Bronchial epithelial cell (primary cell): ENCODE measurements at regions not wholly inside any gene's neighbourhood (a gene's known extent, or its start where the extent isn't known, plus 50 kb on each side); places are given as distances from the start of the nearest gene placed in this dataset.

Experiments
- DNase-seq: peaks from one replicate; pipeline ENCODE4 v3.0.0-alpha.2; 2010; ENCODE audit warnings: low read depth
- FAIRE-seq: peaks from 2 replicates; lab custom pipeline; 2011; peaks lifted over from hg19 to GRCh38; lab: Jason Lieb, UNC
- H3K27me3 ChIP-seq: 2 replicates; pipeline ENCODE4 v1.5.1; 2011; ENCODE audit warnings: low read length; ENCODE audit not compliant: control insufficient read depth, insufficient read depth
- H3K36me3 ChIP-seq: 2 replicates; pipeline ENCODE4 v1.5.1; 2011; ENCODE audit warnings: low read length; ENCODE audit not compliant: control insufficient read depth, insufficient read depth
- H3K4me3 ChIP-seq: 2 replicates; pipeline ENCODE4 v1.5.1; 2011; ENCODE audit warnings: mild to moderate bottlenecking, low read depth, low read length, control low read depth
- CTCF ChIP-seq: IDR thresholded peaks from 2 replicates; pipeline ENCODE4 v1.5.1; 2011; ENCODE audit warnings: mild to moderate bottlenecking, moderate library complexity, low read length, control low read depth, inconsistent platforms; ENCODE audit not compliant: insufficient read depth, severe bottlenecking

DNA sequence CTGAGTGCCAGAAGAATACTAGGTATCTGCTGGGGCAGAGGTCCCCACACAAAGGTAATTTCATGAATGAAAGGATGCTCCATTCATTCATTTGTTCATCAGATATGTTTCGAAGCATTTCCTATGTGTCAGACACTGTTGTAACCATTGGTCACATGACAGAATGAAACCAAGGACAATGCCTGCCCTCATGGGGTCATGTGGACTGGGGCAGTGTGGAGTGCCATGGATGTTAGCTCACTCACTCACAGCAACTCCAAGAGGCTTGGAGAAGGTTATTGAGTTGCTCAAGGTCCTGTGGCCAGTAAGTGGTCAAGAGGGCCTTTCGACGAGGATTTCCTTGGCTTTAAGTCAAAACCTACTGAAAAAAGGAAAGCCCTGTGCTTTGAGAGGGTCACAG lies 223.5 kb downstream of the ARHGAP12 start:
- no peak overlapping the region for H3K4me3 ChIP-seq
- FAIRE-seq (no peak), DNase-seq (no peak)
- no peaks in the 10 kb centered on the region for H3K36me3 ChIP-seq
- H3K27me3 ChIP-seq = no peaks in the 10 kb centered on the region
- TF ChIP-seq CTCF = no peak

- no peak for TF ChIP-seq CTCF
- H3K36me3 ChIP-seq = no peaks in the 10 kb centered on the region
- DNase-seq = no peak
- H3K4me3 ChIP-seq = no peak overlapping the region
- H3K27me3 ChIP-seq = no peaks in the 10 kb centered on the region
- FAIRE-seq = no peak
Observed at GRCh38 chr10:31704195-31704594, 224.4 kb downstream of the ARHGAP12 start.

- FAIRE-seq = no peak
- no peaks in the 10 kb centered on the region for H3K36me3 ChIP-seq
- H3K27me3 ChIP-seq = no peaks in the 10 kb centered on the region
- H3K4me3 ChIP-seq = no peak overlapping the region
- no peak for DNase-seq
- TF ChIP-seq CTCF = no peak
Observed at GRCh38 chr10:31702954-31703353, 225.7 kb downstream of the ARHGAP12 start.

GRCh38 chr10:31702005-31702404 lies 226.6 kb downstream of the ARHGAP12 start:
- no peaks in the 10 kb centered on the region for H3K36me3 ChIP-seq
- no peak for TF ChIP-seq CTCF
- H3K4me3 ChIP-seq = no peak overlapping the region
- FAIRE-seq (no peak), DNase-seq (no peak)
- H3K27me3 ChIP-seq = no peaks in the 10 kb centered on the region

DNA sequence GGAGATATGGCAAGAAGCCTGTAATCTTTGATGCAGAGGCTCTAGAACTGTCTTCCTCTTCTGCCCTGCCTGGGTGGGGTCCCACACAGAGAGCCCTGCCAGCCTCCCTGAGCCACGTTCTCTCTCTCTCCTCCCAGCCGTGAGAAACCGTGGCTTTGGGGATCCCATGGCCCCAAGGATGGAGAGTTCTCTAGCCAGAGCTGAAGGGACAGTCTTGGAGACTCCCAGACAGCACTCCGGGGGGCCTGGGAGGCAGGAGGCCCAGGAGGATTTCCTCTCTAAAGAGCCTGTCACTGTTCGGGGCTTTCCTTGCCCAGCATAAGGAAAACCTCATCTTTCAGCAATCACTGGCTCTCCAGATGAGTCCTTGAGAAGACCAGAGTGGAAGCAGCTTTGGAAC lies 227.1 kb downstream of the ARHGAP12 start:
- Histone ChIP-seq H3K27me3 (no peaks in the 10 kb centered on the region), H3K4me3 (no peak overlapping the region), H3K36me3 (no peaks in the 10 kb centered on the region)
- DNase-seq = no peak
- TF ChIP-seq CTCF = no peak
- no peak for FAIRE-seq

DNA sequence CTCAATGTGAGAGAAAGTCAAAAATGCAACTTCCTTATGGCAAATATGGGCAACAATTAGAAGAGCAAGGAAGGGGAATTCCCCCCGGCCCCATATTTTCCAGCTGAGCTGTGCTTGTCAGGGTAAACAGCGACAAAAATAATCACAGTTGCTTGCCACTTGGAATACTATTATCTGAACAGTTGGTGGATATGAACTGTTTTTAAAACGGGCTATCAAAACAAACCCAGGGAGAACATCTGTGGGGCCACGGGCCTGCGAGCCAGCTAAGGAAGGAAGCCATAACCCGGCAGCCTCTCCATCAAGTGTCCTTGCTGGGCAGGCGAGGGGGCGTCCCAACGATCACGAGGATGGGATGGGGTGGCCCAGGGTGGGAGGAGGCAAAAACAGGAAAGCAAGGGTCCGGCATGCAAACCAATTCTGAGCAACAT lies 228.4 kb downstream of the ARHGAP12 start:
- FAIRE-seq (no peak), DNase-seq (no peak)
- no peak for TF ChIP-seq CTCF
- no peak overlapping the region for H3K4me3 ChIP-seq
- no peaks in the 10 kb centered on the region for H3K36me3 ChIP-seq
- H3K27me3 ChIP-seq = no peaks in the 10 kb centered on the region
